PC-3 (cell line): ENCODE measurements at regions not wholly inside any gene's neighbourhood (a gene's known extent, or its start where the extent isn't known, plus 50 kb on each side); places are given as distances from the start of the nearest gene placed in this dataset.

ENCODE experiments used
- ATAC-seq: fragments of 200-7000 bp; cut with Tn5 transposase; 2 replicates; pipeline ENCODE4 v1.9.1; 2020; ENCODE audit warnings: mild to moderate bottlenecking, moderate library complexity
- BruUV-seq: library from RNA; stranded (reverse); fragments of 400-500 nt; replicated peaks from 2 replicates; lab custom pipeline; 2021; lab: Mats Ljungman, UMichigan
- CTCF ChIA-PET: fragments of 300-600 bp; sonication (Branson Sonifier 250); formaldehyde crosslinking; loops from one replicate; lab custom pipeline; 2022; ENCODE audit warnings: antibody characterized with exemption; lab: Charles Lee
- POLR2A ChIA-PET: fragments of 300-600 bp; sonication (Branson Sonifier 250); formaldehyde crosslinking; loops from one replicate; lab custom pipeline; 2022; ENCODE audit warnings: antibody characterized with exemption; ENCODE audit not compliant: unreplicated experiment; lab: Charles Lee
- DNase-seq: peaks from one replicate; pipeline ENCODE4 v3.0.0-alpha.2; 2015
- H2AFZ ChIP-seq: fragments of 300-600 bp; sonication (generic); 2 replicates; pipeline ENCODE4 v1.6.0; 2016; ENCODE audit warnings: antibody characterized with exemption, low read length
- H3F3A ChIP-seq: fragments of 300-600 bp; sonication (generic); one replicate; pipeline ENCODE4 v1.6.0; 2017; ENCODE audit warnings: antibody characterized with exemption, low read length, control low read depth, mild to moderate bottlenecking; ENCODE audit not compliant: unreplicated experiment
- H3K27ac ChIP-seq: fragments of 300-600 bp; sonication (generic); 2 replicates; pipeline ENCODE4 v1.5.1; 2016; ENCODE audit warnings: mild to moderate bottlenecking, low read length
- H3K27me3 ChIP-seq: fragments of 300-600 bp; sonication (generic); 2 replicates; pipeline ENCODE4 v1.6.1; 2016; ENCODE audit warnings: low read length, mixed read lengths
- H3K36me3 ChIP-seq: fragments of 300-600 bp; sonication (generic); 2 replicates; pipeline ENCODE4 v1.6.1; 2016; ENCODE audit warnings: low read depth, mixed run types, low read length, mixed read lengths
- H3K4me1 ChIP-seq: fragments of 300-600 bp; sonication (generic); 2 replicates; pipeline ENCODE4 v1.5.1; 2016; ENCODE audit warnings: low read length; ENCODE audit not compliant: insufficient read depth
- H3K4me2 ChIP-seq: fragments of 300-600 bp; sonication (generic); 2 replicates; pipeline ENCODE4 v1.6.0; 2016; ENCODE audit warnings: low read length
- H3K4me3 ChIP-seq: fragments of 300-600 bp; sonication (generic); 2 replicates; pipeline ENCODE4 v1.5.1; 2016; ENCODE audit warnings: mild to moderate bottlenecking, low read length, mixed read lengths
- H3K79me2 ChIP-seq: fragments of 300-600 bp; sonication (generic); 2 replicates; pipeline ENCODE4 v1.6.1; 2017; ENCODE audit warnings: low read length, mixed read lengths
- H3K9ac ChIP-seq: fragments of 300-600 bp; sonication (generic); 2 replicates; pipeline ENCODE4 v1.6.0; 2016; ENCODE audit warnings: mild to moderate bottlenecking, low read length
- H3K9me2 ChIP-seq: fragments of 300-600 bp; sonication (generic); replicated peaks from 2 replicates; pipeline ENCODE4 v1.6.1; 2016; ENCODE audit warnings: mixed run types, low read length, mixed read lengths
- H3K9me3 ChIP-seq: fragments of 300-600 bp; sonication (generic); 2 replicates; pipeline ENCODE4 v1.6.1; 2016; ENCODE audit warnings: low read length, mixed read lengths
- H4K20me1 ChIP-seq: fragments of 300-600 bp; sonication (generic); 2 replicates; pipeline ENCODE4 v1.6.1; 2016; ENCODE audit warnings: low read length, mixed read lengths
- EZH2 ChIP-seq: fragments of 300-600 bp; sonication (generic); IDR thresholded peaks from one replicate; pipeline ENCODE4 v1.6.1; 2017; ENCODE audit warnings: antibody characterized with exemption, mild to moderate bottlenecking, low read length; ENCODE audit not compliant: unreplicated experiment
- EZH2phosphoT487 ChIP-seq: fragments of 300-600 bp; sonication (generic); IDR thresholded peaks from 2 replicates; pipeline ENCODE4 v1.6.1; 2018; ENCODE audit warnings: mild to moderate bottlenecking, antibody characterized with exemption, low read length, borderline replicate concordance
- intact Hi-C: fragments of 100-400 bp; cut with micrococcal nuclease; formaldehyde crosslinking; loops from 2 replicates; pipeline ENCODE4 v1.9.0; 2023
- TF ChIP-seq, protein P1 (sequence below): fragments of 300-600 bp; sonication (generic); conservative IDR thresholded peaks from 2 replicates; pipeline ENCODE4 v1.5.1; 2017; ENCODE audit warnings: antibody characterized with exemption, low read depth, mild to moderate bottlenecking, low read length

DNA sequence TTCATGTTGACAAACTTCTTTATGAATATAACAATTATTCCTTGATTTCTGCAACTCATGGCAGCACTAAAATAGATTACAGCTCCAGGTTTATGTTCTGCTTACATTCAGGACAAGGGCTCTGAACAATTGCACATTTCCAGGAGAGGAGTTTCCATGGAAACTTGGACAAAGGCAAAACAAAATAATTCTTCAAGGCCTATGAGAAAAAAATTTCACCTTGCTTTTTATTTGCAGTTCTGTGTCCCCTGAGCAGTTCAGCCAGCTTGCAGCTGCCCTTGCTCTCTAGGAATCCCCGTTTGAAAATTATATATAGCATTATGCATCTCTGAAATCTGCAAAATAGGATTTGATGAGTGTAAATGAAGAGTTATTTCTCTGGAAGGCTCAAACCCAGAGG, 71.7 kb downstream of the ARL4A start:
- Histone ChIP-seq H3K27me3 (no peaks in the 10 kb centered on the region), H3K4me1 (peaks cover 19% of the 10 kb centered on the region), H3F3A (no peaks in the 10 kb centered on the region), H3K79me2 (no peaks in the 10 kb centered on the region), H3K4me3 (no peak overlapping the region), H4K20me1 (no peaks in the 10 kb centered on the region), H3K27ac (no peak overlapping the region), H3K36me3 (peaks cover 4% of the 10 kb centered on the region; the same call in 1 of the 2 replicates), H3K9ac (no peak overlapping the region), H2AFZ (no peak overlapping the region), H3K4me2 (no peak overlapping the region), H3K9me2 (no peaks in the 10 kb centered on the region), H3K9me3 (no peaks in the 10 kb centered on the region)
- no peak for ATAC-seq
- ChIA-PET POLR2A (no interaction called here), CTCF (no interaction called here)
- no peak for DNase-seq
- BruUV-seq, result no TSS peak
- TF ChIP-seq, protein P1, sequence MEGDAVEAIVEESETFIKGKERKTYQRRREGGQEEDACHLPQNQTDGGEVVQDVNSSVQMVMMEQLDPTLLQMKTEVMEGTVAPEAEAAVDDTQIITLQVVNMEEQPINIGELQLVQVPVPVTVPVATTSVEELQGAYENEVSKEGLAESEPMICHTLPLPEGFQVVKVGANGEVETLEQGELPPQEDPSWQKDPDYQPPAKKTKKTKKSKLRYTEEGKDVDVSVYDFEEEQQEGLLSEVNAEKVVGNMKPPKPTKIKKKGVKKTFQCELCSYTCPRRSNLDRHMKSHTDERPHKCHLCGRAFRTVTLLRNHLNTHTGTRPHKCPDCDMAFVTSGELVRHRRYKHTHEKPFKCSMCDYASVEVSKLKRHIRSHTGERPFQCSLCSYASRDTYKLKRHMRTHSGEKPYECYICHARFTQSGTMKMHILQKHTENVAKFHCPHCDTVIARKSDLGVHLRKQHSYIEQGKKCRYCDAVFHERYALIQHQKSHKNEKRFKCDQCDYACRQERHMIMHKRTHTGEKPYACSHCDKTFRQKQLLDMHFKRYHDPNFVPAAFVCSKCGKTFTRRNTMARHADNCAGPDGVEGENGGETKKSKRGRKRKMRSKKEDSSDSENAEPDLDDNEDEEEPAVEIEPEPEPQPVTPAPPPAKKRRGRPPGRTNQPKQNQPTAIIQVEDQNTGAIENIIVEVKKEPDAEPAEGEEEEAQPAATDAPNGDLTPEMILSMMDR, result no peak
- TF ChIP-seq EZH2 (no peak), EZH2phosphoT487 (no peak)
- intact Hi-C loops, result no loop called here

DNA sequence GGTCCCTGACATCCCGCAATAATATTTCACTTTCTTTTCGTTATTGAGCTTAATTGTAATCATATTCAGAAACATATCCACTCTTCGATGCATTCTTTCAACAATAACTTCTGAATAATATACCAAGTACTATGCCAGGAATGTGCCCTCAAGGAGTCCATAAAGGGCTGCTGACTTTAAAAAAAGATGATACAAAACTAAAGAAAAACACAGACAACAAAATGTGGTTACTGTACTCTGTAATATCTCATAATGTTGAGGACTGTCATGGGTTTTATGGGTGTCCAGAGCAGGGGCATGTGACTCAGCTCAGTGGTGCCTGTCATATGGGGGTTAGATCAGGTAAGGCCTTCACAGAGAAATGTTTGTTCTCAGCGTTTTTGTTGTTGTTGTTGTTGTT, 73.7 kb downstream of the ARL4A start:
- peaks cover 15% of the 10 kb centered on the region for H3K4me1 ChIP-seq
- CTCF ChIA-PET, result no interaction called here
- DNase-seq (no peak), ATAC-seq (no peak)
- POLR2A ChIA-PET, result no interaction called here
- no peaks in the 10 kb centered on the region for H4K20me1 ChIP-seq
- H3K4me3 ChIP-seq, result no peak overlapping the region
- H3K36me3 ChIP-seq, result peaks cover 4% of the 10 kb centered on the region; the same call in 1 of the 2 replicates
- H3K27ac ChIP-seq, result no peak overlapping the region
- no peak for TF ChIP-seq EZH2
- TF ChIP-seq, protein P1, result no peak
- TF ChIP-seq EZH2phosphoT487, result no peak
- H3F3A ChIP-seq, result no peaks in the 10 kb centered on the region
- no peak overlapping the region for H3K9ac ChIP-seq
- no peaks in the 10 kb centered on the region for H3K9me3 ChIP-seq
- intact Hi-C loops, result no loop called here
- H2AFZ ChIP-seq, result no peak overlapping the region
- no TSS peak for BruUV-seq
- H3K4me2 ChIP-seq, result no peak overlapping the region
- H3K79me2 ChIP-seq, result no peaks in the 10 kb centered on the region
- no peaks in the 10 kb centered on the region for H3K27me3 ChIP-seq
- H3K9me2 ChIP-seq, result no peaks in the 10 kb centered on the region

DNA sequence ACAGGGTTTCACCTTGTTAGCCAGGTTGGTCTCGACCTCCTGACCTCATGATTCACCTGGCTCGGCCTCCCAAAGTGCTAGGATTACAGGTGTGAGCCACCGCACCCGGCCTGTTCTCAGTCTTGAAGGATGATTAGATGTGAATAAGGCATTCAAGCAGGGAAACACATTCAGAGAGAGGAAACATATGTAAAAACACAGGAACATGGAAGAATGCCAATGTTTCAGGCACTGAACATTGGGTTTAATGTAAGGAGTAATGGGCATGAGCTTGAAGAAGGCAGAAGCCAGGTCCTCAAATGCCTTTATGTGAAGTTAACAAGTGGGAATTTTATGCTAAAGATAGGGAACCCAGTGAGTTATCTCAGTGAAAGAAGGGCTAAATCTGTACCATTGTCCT, 74.3 kb downstream of the ARL4A start:
- no peaks in the 10 kb centered on the region for H3F3A ChIP-seq
- no peaks in the 10 kb centered on the region for H3K79me2 ChIP-seq
- H3K27ac ChIP-seq, result no peak overlapping the region
- H3K9me3 ChIP-seq, result no peaks in the 10 kb centered on the region
- POLR2A ChIA-PET, result no interaction called here
- peaks cover 11% of the 10 kb centered on the region for H3K4me1 ChIP-seq
- no peak overlapping the region for H3K4me2 ChIP-seq
- ATAC-seq (no peak), DNase-seq (no peak)
- TF ChIP-seq EZH2phosphoT487 (no peak), EZH2 (no peak)
- TF ChIP-seq, protein P1, result no peak
- H3K36me3 ChIP-seq, result peaks cover 4% of the 10 kb centered on the region; the same call in 1 of the 2 replicates
- H3K9ac ChIP-seq, result no peak overlapping the region
- CTCF ChIA-PET, result no interaction called here
- no peak overlapping the region for H3K4me3 ChIP-seq
- H3K27me3 ChIP-seq, result no peaks in the 10 kb centered on the region
- H3K9me2 ChIP-seq, result no peaks in the 10 kb centered on the region
- intact Hi-C loops, result no loop called here
- no peak overlapping the region for H2AFZ ChIP-seq
- no TSS peak for BruUV-seq
- no peaks in the 10 kb centered on the region for H4K20me1 ChIP-seq
